ENCODE measurements at regions not wholly inside any gene's neighbourhood (a gene's known extent, or its start where the extent isn't known, plus 50 kb on each side); places are given as distances from the start of the nearest gene placed in this dataset.

- TF ChIP-seq CSRNP3 (CRISPR knock-in tag; IDR thresholded peaks at IDR 0.05) (no peak), ZNF8 (CRISPR knock-in tag; IDR thresholded peaks at IDR 0.05) (no peak), POU6F1 (CRISPR knock-in tag; IDR thresholded peaks at IDR 0.05; ENCODE audit: borderline replicate concordance, low read depth) (no peak), TCF4 (CRISPR knock-in tag; IDR thresholded peaks at IDR 0.05; ENCODE audit: borderline replicate concordance) (no peak), ZNF70 (CRISPR knock-in tag; IDR thresholded peaks at IDR 0.05) (no peak), BACH2 (CRISPR knock-in tag; IDR thresholded peaks at IDR 0.05; ENCODE audit: borderline replicate concordance) (no peak), TOX (CRISPR knock-in tag; IDR thresholded peaks at IDR 0.05; ENCODE audit: borderline replicate concordance) (no peak), ISL1 (CRISPR knock-in tag; IDR thresholded peaks at IDR 0.05) (no peak), PPARA (CRISPR knock-in tag; IDR thresholded peaks at IDR 0.05; ENCODE audit: borderline replicate concordance) (no peak)
- peak; percentile 43; the same call in 1 of the 3 replicates for ATAC-seq
Measured at GRCh38 chr9:110006657-110007056, 201.3 kb downstream of the C9orf152 start.

- TF ChIP-seq ZNF70 (CRISPR knock-in tag; IDR thresholded peaks at IDR 0.05): no peak
- peak; percentile 14; the same call in 1 of the 2 replicates for TF ChIP-seq ISL1 (CRISPR knock-in tag; IDR thresholded peaks at IDR 0.05)
- peak; percentile 76 for ATAC-seq
Measured at GRCh38 chr9:110007477-110008270, 200.3 kb downstream of the C9orf152 start.

- TF ChIP-seq TOX (CRISPR knock-in tag; IDR thresholded peaks at IDR 0.05; ENCODE audit: borderline replicate concordance) (no peak), ZNF565 (CRISPR knock-in tag; conservative IDR thresholded peaks at IDR 0.05; ENCODE audit: low read depth) (no peak), ZFP30 (CRISPR knock-in tag; IDR thresholded peaks at IDR 0.05) (no peak), TSHZ2 (CRISPR knock-in tag; IDR thresholded peaks at IDR 0.05) (no peak), ZNF70 (CRISPR knock-in tag; IDR thresholded peaks at IDR 0.05) (no peak), CREB5 (CRISPR knock-in tag; IDR thresholded peaks at IDR 0.05; ENCODE audit: low read depth) (no peak), POU6F1 (CRISPR knock-in tag; IDR thresholded peaks at IDR 0.05; ENCODE audit: borderline replicate concordance, low read depth) (no peak), ARNTL (CRISPR knock-in tag; IDR thresholded peaks at IDR 0.05; ENCODE audit: borderline replicate concordance, low read depth) (no peak), BACH2 (CRISPR knock-in tag; IDR thresholded peaks at IDR 0.05; ENCODE audit: borderline replicate concordance) (no peak)
- ATAC-seq: no peak
Measured at GRCh38 chr9:110008663-110009062, 199.3 kb downstream of the C9orf152 start.

GRCh38 chr9:110011628-110012320, 196.2 kb downstream of the C9orf152 start:
- TF ChIP-seq GLIS3 (CRISPR knock-in tag; IDR thresholded peaks at IDR 0.05): no peak
- TF ChIP-seq TSHZ2 (CRISPR knock-in tag; IDR thresholded peaks at IDR 0.05): no peak
- no peak for ATAC-seq
